Neural progenitor cell (in vitro differentiated cells): ENCODE measurements at regions not wholly inside any gene's neighbourhood (a gene's known extent, or its start where the extent isn't known, plus 50 kb on each side); places are given as distances from the start of the nearest gene placed in this dataset.

ENCODE experiments used
- DNase-seq: peaks from one replicate; pipeline ENCODE4 v3.0.0-alpha.2; 2016; ENCODE audit warnings: low spot score
- H2AFZ ChIP-seq: fragments of 200-600 bp; sonication (generic); replicated peaks from 2 replicates; pipeline ENCODE4 v1.6.1; 2016; ENCODE audit warnings: antibody characterized with exemption
- H3F3A ChIP-seq: fragments of 200-600 bp; sonication (generic); 2 replicates; pipeline ENCODE4 v1.6.1; 2016; ENCODE audit warnings: antibody characterized with exemption, low read depth
- H3K27ac ChIP-seq: fragments of 200-600 bp; sonication (generic); 2 replicates; pipeline ENCODE4 v1.5.1; 2016; ENCODE audit warnings: mild to moderate bottlenecking
- H3K27me3 ChIP-seq: fragments of 200-600 bp; sonication (generic); 2 replicates; pipeline ENCODE4 v1.6.1; 2016; ENCODE audit warnings: mild to moderate bottlenecking, moderate library complexity
- H3K36me3 ChIP-seq: fragments of 200-600 bp; sonication (generic); 2 replicates; pipeline ENCODE4 v1.5.1; 2016
- H3K4me1 ChIP-seq: fragments of 200-600 bp; sonication (generic); 2 replicates; pipeline ENCODE4 v1.6.1; 2016; ENCODE audit warnings: mixed run types
- H3K4me2 ChIP-seq: fragments of 200-600 bp; sonication (generic); 2 replicates; pipeline ENCODE4 v1.6.1; 2016
- H3K4me3 ChIP-seq: fragments of 200-600 bp; sonication (generic); 2 replicates; pipeline ENCODE4 v1.5.1; 2016
- H3K79me2 ChIP-seq: fragments of 200-600 bp; sonication (generic); 2 replicates; pipeline ENCODE4 v1.6.1; 2016; ENCODE audit warnings: low read depth
- H3K9ac ChIP-seq: fragments of 200-600 bp; sonication (generic); 2 replicates; pipeline ENCODE4 v1.6.1; 2016
- H3K9me3 ChIP-seq: fragments of 200-600 bp; sonication (generic); 2 replicates; pipeline ENCODE4 v1.5.1; 2016; ENCODE audit warnings: low read depth
- H4K20me1 ChIP-seq: fragments of 200-600 bp; sonication (generic); 2 replicates; pipeline ENCODE4 v1.6.1; 2016; ENCODE audit warnings: low read depth
- H3K27ac Mint-ChIP-seq: 3 replicates; pipeline ENCODE4 v1.8.0; 2021; ENCODE audit warnings: mixed read lengths
- H3K27me3 Mint-ChIP-seq: 2 replicates; pipeline ENCODE4 v1.8.0; 2022; ENCODE audit warnings: low read depth, mild to moderate bottlenecking, inconsistent platforms, moderate library complexity, mixed read lengths; ENCODE audit not compliant: insufficient read depth
- H3K36me3 Mint-ChIP-seq: 3 replicates; pipeline ENCODE4 v1.8.0; 2021; ENCODE audit warnings: mixed read lengths
- H3K4me1 Mint-ChIP-seq: 3 replicates; pipeline ENCODE4 v1.8.0; 2021; ENCODE audit warnings: mixed read lengths
- H3K4me3 Mint-ChIP-seq: 3 replicates; pipeline ENCODE4 v1.8.0; 2021; ENCODE audit warnings: mild to moderate bottlenecking, moderate library complexity, mixed read lengths
- H3K9me3 Mint-ChIP-seq: 3 replicates; pipeline ENCODE4 v1.8.0; 2020; ENCODE audit warnings: mixed read lengths
- CTCF ChIP-seq: fragments of 200-600 bp; sonication (generic); IDR thresholded peaks from 2 replicates; pipeline ENCODE4 v1.5.1; 2017; ENCODE audit warnings: antibody characterized with exemption, mild to moderate bottlenecking
- EZH2 ChIP-seq: fragments of 200-600 bp; sonication (generic); IDR thresholded peaks from 2 replicates; pipeline ENCODE4 v1.6.1; 2017; ENCODE audit warnings: antibody characterized with exemption, mild to moderate bottlenecking, moderate library complexity
- EZH2phosphoT487 ChIP-seq: fragments of 200-600 bp; sonication (generic); IDR thresholded peaks from 2 replicates; pipeline ENCODE4 v1.6.1; 2017; ENCODE audit warnings: antibody characterized with exemption

GRCh38 chr2:145015561-145015960, 495.6 kb upstream of the ZEB2 start:
- Histone ChIP-seq H3K9me3 (no peaks in the 10 kb centered on the region), H3K79me2 (no peaks in the 10 kb centered on the region), H3K27ac (no peak overlapping the region), H2AFZ (no peak overlapping the region), H3F3A (no peaks in the 10 kb centered on the region), H3K4me1 (peaks cover 26% of the 10 kb centered on the region), H3K4me3 (no peak overlapping the region), H3K36me3 (no peaks in the 10 kb centered on the region), H3K4me2 (peak overlapping the region; percentile 34), H4K20me1 (no peaks in the 10 kb centered on the region), H3K27me3 (no peaks in the 10 kb centered on the region), H3K9ac (no peak overlapping the region)
- Mint-ChIP-seq H3K36me3 (no peaks in the 10 kb centered on the region), H3K27me3 (no peaks in the 10 kb centered on the region), H3K4me1 (peaks cover 27% of the 10 kb centered on the region), H3K9me3 (no peaks in the 10 kb centered on the region), H3K4me3 (no peak overlapping the region), H3K27ac (peak overlapping the region; percentile 40)
- TF ChIP-seq EZH2 (no peak), CTCF (no peak), EZH2phosphoT487 (no peak)
- peak; percentile 37 for DNase-seq

DNA sequence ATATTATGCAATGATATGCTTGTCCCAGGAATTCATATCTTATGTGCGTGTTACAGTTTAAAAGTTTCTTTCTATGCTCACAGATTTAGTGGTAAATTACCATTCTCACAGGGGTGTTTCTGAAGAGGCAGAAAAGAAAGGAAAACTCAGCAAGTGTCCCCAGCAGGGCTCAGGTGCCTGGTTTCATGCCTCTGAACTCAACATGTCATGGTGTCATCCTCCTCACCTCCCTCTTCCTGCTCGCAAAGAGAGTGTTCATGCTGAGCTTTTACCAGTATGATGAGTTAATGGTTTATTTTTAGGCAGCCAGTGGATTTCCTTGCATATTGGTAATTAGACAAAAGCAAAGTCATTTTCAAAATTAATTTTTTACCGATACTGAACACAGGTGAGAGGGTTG, 492.9 kb upstream of the ZEB2 start:
- Mint-ChIP-seq H3K27me3 (peaks cover 4% of the 10 kb centered on the region), H3K4me1 (peaks cover 27% of the 10 kb centered on the region), H3K27ac (no peak overlapping the region), H3K36me3 (no peaks in the 10 kb centered on the region), H3K4me3 (no peak overlapping the region), H3K9me3 (no peaks in the 10 kb centered on the region)
- H3K36me3 ChIP-seq: no peaks in the 10 kb centered on the region
- H2AFZ ChIP-seq: no peak overlapping the region
- H3K9me3 ChIP-seq: no peaks in the 10 kb centered on the region
- H3F3A ChIP-seq: no peaks in the 10 kb centered on the region
- peaks cover 26% of the 10 kb centered on the region for H3K4me1 ChIP-seq
- TF ChIP-seq EZH2phosphoT487 (no peak), EZH2 (no peak), CTCF (no peak)
- no peaks in the 10 kb centered on the region for H3K79me2 ChIP-seq
- no peak overlapping the region for H3K4me3 ChIP-seq
- no peak overlapping the region for H3K9ac ChIP-seq
- no peak for DNase-seq
- H3K27ac ChIP-seq: no peak overlapping the region
- no peaks in the 10 kb centered on the region for H4K20me1 ChIP-seq
- H3K4me2 ChIP-seq: peak overlapping the region; percentile 18
- H3K27me3 ChIP-seq: no peaks in the 10 kb centered on the region

GRCh38 chr2:145012214-145012670, 492.3 kb upstream of the ZEB2 start:
- Histone ChIP-seq H3K79me2 (no peaks in the 10 kb centered on the region), H3K4me2 (peak overlapping the region; percentile 18), H4K20me1 (no peaks in the 10 kb centered on the region), H2AFZ (no peak overlapping the region), H3K9ac (no peak overlapping the region), H3K36me3 (no peaks in the 10 kb centered on the region), H3K27ac (no peak overlapping the region), H3K4me3 (no peak overlapping the region), H3K27me3 (no peaks in the 10 kb centered on the region), H3K4me1 (peaks cover 26% of the 10 kb centered on the region), H3K9me3 (no peaks in the 10 kb centered on the region), H3F3A (no peaks in the 10 kb centered on the region)
- Mint-ChIP-seq H3K4me3 (no peak overlapping the region), H3K9me3 (no peaks in the 10 kb centered on the region), H3K27ac (no peak overlapping the region), H3K36me3 (no peaks in the 10 kb centered on the region), H3K27me3 (peaks cover 4% of the 10 kb centered on the region), H3K4me1 (peaks cover 27% of the 10 kb centered on the region)
- DNase-seq: peak; percentile 9
- TF ChIP-seq EZH2 (no peak), EZH2phosphoT487 (no peak), CTCF (no peak)
